GM19023 (cell line): ENCODE measurements at regions not wholly inside any gene's neighbourhood (a gene's known extent, or its start where the extent isn't known, plus 50 kb on each side); places are given as distances from the start of the nearest gene placed in this dataset.

Source experiments
- ATAC-seq: cut with Tn5 transposase; IDR thresholded peaks from one replicate; pipeline ENCODE4 v1.9.1; 2021; ENCODE audit warnings: mild to moderate bottlenecking, moderate library complexity; ENCODE audit not compliant: unreplicated experiment

- ATAC-seq, result no peak
Measured at GRCh38 chr7:24510759-24511158, 62.5 kb upstream of the PALS2 start.

DNA sequence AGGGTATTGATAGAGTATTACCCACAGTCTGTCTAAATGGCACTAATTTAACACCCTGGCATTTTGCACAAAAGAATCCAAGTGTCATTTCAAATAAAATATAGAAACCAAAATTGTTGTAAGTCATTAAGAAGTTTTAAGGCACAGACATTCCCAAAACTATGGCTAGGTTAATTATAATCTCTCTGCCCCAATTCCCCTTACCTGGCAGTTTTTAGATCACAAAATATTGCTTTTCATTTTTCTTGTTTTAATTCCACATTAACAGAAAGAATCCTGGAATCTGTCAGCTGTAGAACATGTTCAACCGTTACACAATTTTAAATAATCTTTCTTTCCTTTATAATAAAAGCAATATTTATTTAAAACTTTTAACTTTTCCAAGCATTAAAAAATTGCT, 56.1 kb upstream of the PALS2 start:
- ATAC-seq, result no peak

DNA sequence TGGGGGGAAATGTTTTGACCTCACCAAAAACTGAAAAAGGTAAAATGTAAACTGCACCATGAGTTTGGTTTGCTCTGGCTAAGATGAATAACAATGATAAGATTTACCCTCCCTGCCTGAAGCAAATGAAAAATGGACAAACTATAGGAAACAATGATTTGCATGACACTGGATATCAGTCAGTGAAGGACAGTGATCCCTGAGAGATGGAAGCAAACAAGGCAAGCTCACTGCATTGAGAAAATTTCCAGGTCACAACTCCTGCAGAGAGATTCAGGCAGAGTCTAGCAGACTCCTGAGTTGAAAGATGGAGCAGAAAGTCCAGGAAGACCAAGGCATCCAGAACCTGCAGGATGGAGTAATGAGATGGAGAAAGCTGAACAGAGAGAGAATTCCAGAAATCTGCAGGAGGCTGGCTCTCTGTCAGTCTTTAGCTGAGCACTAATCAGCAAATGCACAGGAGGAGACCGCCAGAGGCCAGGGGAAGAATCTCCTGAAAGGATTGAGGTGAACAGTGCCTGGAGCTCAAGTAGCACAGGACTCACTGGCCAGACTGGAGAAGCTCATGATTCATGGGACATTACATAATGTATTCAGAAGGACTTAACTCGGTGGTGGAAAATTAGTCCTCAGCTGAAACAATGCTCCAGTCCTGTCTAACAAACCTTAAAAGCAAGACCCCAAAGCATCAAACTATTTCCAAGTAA, 51.2 kb upstream of the PALS2 start:
- no peak for ATAC-seq
